Activated naive CD4-positive, alpha-beta T cell treated with anti-CD3 and anti-CD28 coated beads for 36 hours (primary cell): ENCODE measurements at regions not wholly inside any gene's neighbourhood (a gene's known extent, or its start where the extent isn't known, plus 50 kb on each side); places are given as distances from the start of the nearest gene placed in this dataset.

Source experiments
- CTCF ChIA-PET: fragments of 350-600 bp; sonication (Branson Sonifier 250); formaldehyde crosslinking; loops from one replicate; lab custom pipeline; 2021; ENCODE audit warnings: antibody characterized with exemption; lab: Charles Lee
- DNase-seq: peaks from one replicate; pipeline ENCODE4 v3.0.0-alpha.2; 2020
- H3K27ac Mint-ChIP-seq: one replicate; pipeline ENCODE4 v1.8.0; 2021; ENCODE audit warnings: mild to moderate bottlenecking, mixed read lengths
- H3K27me3 Mint-ChIP-seq: one replicate; pipeline ENCODE4 v1.8.0; 2021; ENCODE audit warnings: low read depth, mixed read lengths
- H3K36me3 Mint-ChIP-seq: one replicate; pipeline ENCODE4 v1.8.0; 2021; ENCODE audit warnings: low read depth, mixed read lengths
- H3K4me1 Mint-ChIP-seq: one replicate; pipeline ENCODE4 v1.8.0; 2021; ENCODE audit warnings: low read depth, mixed read lengths
- H3K4me3 Mint-ChIP-seq: one replicate; pipeline ENCODE4 v1.8.0; 2021; ENCODE audit warnings: mild to moderate bottlenecking, moderate library complexity, mixed read lengths
- H3K9me3 Mint-ChIP-seq: one replicate; pipeline ENCODE4 v1.8.0; 2021; ENCODE audit warnings: mixed read lengths
- intact Hi-C: fragments of 100-400 bp; cut with micrococcal nuclease; formaldehyde crosslinking; loops from one replicate; pipeline ENCODE4 v1.15.1; 2023

DNA sequence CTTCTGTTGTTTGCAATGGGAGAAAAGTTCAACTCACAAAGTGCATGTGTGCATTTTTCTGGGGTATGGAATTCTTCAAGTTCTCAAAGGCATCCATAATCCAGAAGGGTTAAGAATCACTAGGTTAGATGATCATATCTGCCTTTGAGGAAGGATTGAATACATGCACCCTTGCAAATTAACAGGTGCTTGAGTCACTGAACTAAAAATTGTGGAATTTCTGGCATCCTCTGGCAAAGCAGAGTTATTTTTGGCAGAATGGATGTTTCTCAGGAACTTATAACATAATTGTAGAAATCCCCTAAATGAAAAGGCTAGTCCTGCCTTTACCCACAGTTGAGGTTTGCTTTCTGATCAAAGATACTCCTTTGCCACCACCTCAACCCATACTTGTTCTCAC is 136.5 kb upstream of the DYRK2 start:
- CTCF ChIA-PET = no interaction called here

DNA sequence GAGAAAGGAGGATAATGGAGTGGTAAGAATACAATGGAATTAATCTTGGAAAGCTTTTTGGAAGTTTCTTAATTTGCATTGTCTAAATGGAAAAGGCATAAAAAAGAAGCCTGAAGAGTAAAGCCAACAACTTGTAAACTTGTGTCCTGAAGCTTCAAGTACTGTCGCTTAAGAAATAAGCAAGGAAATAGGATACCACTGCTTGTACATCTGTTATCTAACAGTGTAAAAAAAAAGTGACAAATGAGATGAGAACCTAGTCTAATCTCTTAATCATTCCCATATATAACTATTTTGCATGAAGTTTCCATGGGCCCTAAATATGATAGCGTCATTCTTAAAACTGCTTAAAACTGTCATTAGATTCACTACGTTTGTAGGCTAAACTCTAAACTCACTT is 134.0 kb upstream of the DYRK2 start:
- peaks cover 34% of the 10 kb centered on the region for H3K4me1 Mint-ChIP-seq
- CTCF ChIA-PET = interaction anchor here (1.1 kb wide), 1 partner anchor 158 kb away, joined by 5 read pairs; no protein-coding TSS in a partner anchor
- H3K27me3 Mint-ChIP-seq = no peaks in the 10 kb centered on the region

More for the DNA sequence above, 136.5 kb upstream of the DYRK2 start:
- no peak for DNase-seq
- Mint-ChIP-seq H3K27ac (no peak overlapping the region), H3K36me3 (no peaks in the 10 kb centered on the region), H3K4me3 (no peak overlapping the region), H3K4me1 (peaks cover 34% of the 10 kb centered on the region), H3K9me3 (no peaks in the 10 kb centered on the region), H3K27me3 (no peaks in the 10 kb centered on the region)
- intact Hi-C loops = no loop called here

DNA sequence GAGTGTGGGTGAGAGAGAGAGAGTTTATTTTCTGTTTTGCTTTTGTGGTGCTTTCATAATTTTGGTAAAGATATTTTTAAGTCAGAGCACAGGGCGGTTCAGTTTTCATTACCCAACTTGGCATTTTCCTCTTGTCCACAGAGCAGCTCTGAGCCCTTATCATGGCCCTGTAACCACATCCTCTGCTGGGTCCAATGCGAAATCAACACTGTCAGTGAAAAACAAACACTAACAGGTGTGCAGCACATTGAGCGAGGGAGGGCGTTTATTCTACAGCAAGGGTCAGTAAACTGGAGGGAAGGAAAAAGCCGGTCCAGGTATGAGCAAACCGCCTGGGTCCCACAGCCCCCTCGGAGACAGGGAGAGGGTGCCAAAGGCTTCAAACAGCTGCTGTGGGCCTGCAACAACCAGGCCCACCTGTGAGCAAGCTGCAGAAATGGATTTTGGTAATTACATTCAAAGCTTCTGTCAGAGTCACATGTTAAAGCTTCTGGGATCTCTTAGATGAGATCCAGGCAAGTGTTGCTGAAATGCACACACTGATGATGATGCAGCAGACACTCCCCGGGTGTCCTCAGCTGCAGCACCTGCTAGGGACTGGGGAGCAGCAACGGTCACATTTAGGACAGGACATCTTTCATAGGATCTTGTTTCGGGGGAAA is 132.7 kb upstream of the DYRK2 start:
- intact Hi-C loops = loop anchor here (1.0 kb wide), 1 partner anchor 33 kb away; no protein-coding TSS in a partner anchor
- no peaks in the 10 kb centered on the region for H3K36me3 Mint-ChIP-seq
- H3K4me1 Mint-ChIP-seq = peaks cover 34% of the 10 kb centered on the region
- H3K9me3 Mint-ChIP-seq = no peaks in the 10 kb centered on the region
- H3K27me3 Mint-ChIP-seq = no peaks in the 10 kb centered on the region
- no peak overlapping the region for H3K4me3 Mint-ChIP-seq
- CTCF ChIA-PET = interaction anchor here (0.6 kb wide), 1 partner anchor 49 kb away, joined by 3 read pairs; no protein-coding TSS in a partner anchor
- DNase-seq = peak; percentile 51
- H3K27ac Mint-ChIP-seq = no peak overlapping the region

More for the DNA sequence above, 134.0 kb upstream of the DYRK2 start:
- H3K36me3 Mint-ChIP-seq = no peaks in the 10 kb centered on the region
- H3K4me3 Mint-ChIP-seq = no peak overlapping the region
- H3K27ac Mint-ChIP-seq = no peak overlapping the region
- intact Hi-C loops = no loop called here
- DNase-seq = no peak
- H3K9me3 Mint-ChIP-seq = no peaks in the 10 kb centered on the region

DNA sequence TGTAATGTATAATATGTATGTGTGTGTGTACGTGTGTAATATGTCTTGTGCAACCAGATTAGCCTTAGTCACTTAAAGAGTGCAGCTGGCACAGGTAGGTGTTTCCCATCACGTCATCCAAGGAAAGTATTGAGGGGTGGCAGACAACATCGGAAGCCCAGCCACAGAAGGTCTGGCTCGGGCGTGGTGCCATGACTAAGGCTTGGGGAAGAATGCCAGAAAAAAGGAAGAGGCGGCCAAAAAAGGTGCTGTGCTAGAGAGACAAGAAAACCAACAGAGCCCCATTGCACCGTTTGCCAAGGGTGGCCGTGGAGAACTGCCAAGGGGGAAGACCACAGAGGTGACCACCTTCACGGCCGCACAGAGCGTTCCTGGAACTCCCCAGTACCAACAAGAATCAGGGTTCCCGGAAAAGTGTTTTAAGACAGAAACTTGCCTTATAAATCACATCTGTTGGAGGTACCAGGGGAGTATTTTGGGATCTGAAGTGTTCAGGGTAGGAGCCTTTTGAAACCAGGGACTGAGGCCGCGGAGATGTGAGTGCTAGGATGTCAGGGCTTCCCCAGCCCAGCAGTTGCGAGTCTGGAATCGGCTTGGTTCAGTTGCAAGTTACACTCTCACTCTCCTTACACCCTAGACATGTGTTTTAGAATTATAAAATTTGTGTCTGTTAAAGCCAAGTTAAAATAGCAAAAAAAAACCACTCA is 131.2 kb upstream of the DYRK2 start:
- H3K4me3 Mint-ChIP-seq = no peak overlapping the region
- CTCF ChIA-PET = no interaction called here
- no peaks in the 10 kb centered on the region for H3K36me3 Mint-ChIP-seq
- intact Hi-C loops = no loop called here
- H3K4me1 Mint-ChIP-seq = peaks cover 29% of the 10 kb centered on the region
- H3K27me3 Mint-ChIP-seq = no peaks in the 10 kb centered on the region
- H3K27ac Mint-ChIP-seq = no peak overlapping the region
- no peak for DNase-seq
- H3K9me3 Mint-ChIP-seq = no peaks in the 10 kb centered on the region

DNA sequence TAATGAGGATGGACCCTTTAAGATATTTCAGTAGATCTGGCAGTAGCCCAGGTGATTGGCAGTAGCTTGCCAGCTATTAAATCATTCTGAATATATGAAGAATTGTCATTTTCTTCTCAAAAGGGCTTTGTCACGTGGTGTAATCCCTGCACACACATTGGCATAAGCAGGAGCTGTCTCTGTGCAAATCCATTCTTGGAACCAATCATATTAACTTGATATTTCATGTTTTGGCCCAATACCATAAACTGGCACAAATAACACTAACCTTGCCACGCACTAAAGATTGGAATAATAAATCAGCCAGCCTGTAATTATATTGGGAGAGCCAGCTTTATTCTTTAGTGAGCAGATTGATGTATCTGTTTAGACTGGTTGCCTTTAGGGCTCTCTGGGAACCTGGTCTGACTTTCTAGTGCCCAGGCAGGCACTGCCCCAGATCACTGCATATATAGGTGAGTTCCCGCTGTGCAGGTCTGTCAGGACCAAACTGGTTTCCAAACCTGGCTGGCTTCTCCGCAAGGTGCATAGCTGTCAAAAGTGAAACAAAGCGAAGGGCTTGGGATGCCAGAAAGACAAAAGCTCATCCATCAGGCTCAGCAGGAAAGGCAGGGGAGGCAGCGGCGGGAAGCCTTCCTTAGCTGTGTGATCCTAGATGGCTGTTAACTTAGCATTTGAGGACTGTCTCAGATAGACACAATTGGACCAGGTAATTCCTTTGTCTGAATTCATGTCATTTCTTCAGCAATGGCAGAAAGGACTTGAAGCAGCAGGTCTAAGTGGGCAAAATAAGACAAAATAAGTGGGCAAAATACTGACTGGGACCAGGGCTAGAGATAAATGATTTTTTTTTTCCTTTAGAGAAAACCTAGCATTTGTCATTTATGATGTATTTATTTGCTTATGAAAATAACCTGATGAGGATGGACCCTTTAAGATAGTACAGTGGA is 128.8 kb upstream of the DYRK2 start:
- CTCF ChIA-PET = no interaction called here
- H3K36me3 Mint-ChIP-seq = no peaks in the 10 kb centered on the region
- H3K9me3 Mint-ChIP-seq = no peaks in the 10 kb centered on the region
- DNase-seq = no peak
- intact Hi-C loops = no loop called here
- H3K27ac Mint-ChIP-seq = no peak overlapping the region
- H3K4me1 Mint-ChIP-seq = peaks cover 20% of the 10 kb centered on the region
- no peak overlapping the region for H3K4me3 Mint-ChIP-seq
- H3K27me3 Mint-ChIP-seq = no peaks in the 10 kb centered on the region

DNA sequence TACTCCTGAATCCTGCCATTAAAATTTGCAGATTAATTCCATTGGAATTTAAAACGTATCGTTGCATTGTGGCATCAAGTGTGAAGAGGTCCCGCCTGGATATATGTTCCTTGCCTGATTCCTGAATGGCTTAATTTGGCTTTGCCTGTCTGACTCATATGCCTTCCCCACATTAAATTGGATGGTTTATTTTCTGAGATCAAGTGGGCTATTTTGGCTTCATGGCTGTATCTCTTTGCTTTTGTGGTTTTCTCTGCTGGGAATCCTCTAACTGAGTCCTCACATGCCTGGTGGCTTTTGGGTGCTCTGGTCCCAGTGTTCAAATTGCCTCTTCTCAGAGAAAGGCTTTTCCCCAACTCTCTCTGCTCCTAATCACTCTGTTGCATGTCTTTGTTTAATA is 127.9 kb upstream of the DYRK2 start:
- CTCF ChIA-PET = no interaction called here
- H3K9me3 Mint-ChIP-seq = no peaks in the 10 kb centered on the region
- intact Hi-C loops = no loop called here
- no peak overlapping the region for H3K27ac Mint-ChIP-seq
- peaks cover 12% of the 10 kb centered on the region for H3K4me1 Mint-ChIP-seq
- H3K36me3 Mint-ChIP-seq = no peaks in the 10 kb centered on the region
- no peak overlapping the region for H3K4me3 Mint-ChIP-seq
- no peaks in the 10 kb centered on the region for H3K27me3 Mint-ChIP-seq
- DNase-seq = no peak

DNA sequence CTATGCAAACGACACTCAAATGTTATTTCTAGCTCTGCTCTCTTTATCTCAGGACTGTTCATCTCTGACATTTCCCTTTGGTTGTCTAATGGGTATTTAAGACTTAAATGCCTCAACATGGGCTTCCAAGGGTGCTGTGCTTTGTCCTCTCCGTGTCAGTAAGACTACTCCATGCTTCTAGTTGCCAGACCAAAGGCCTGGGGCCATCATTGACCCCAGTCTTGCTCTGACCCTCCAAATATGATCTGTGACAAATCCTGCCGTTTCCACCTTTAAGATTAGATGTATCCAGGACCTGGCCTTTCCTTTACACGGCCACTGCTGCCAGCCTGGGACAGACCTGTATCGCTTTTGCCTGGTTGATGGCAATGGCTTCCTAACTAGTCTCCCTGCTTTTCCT is 126.3 kb upstream of the DYRK2 start:
- H3K36me3 Mint-ChIP-seq = no peaks in the 10 kb centered on the region
- DNase-seq = no peak
- intact Hi-C loops = no loop called here
- H3K27ac Mint-ChIP-seq = no peak overlapping the region
- CTCF ChIA-PET = no interaction called here
- H3K4me3 Mint-ChIP-seq = no peak overlapping the region
- H3K4me1 Mint-ChIP-seq = peaks cover 8% of the 10 kb centered on the region
- no peaks in the 10 kb centered on the region for H3K9me3 Mint-ChIP-seq
- H3K27me3 Mint-ChIP-seq = no peaks in the 10 kb centered on the region

DNA sequence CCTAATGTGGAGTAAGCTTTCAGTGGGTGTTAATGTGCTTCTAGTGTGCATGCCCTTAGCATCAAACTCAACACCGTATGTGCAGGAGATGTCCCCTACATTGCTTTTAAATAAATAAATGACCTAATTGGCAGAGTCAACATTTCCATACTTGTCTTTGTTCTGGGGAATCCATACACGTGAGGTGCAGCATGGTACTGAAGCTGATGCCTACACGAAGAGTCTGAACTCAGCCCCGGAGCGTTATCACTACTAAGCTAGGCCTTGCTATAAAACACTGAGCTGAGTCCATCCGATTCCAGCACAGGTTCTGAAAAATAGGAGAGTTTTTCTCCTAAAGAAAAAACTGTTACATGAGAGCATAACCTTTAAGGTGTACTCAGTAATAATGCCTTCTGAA is 125.0 kb upstream of the DYRK2 start:
- DNase-seq = no peak
- Mint-ChIP-seq H3K4me3 (no peak overlapping the region), H3K9me3 (no peaks in the 10 kb centered on the region), H3K4me1 (peaks cover 8% of the 10 kb centered on the region), H3K36me3 (no peaks in the 10 kb centered on the region), H3K27me3 (no peaks in the 10 kb centered on the region), H3K27ac (no peak overlapping the region)
- CTCF ChIA-PET = no interaction called here
- intact Hi-C loops = no loop called here

DNA sequence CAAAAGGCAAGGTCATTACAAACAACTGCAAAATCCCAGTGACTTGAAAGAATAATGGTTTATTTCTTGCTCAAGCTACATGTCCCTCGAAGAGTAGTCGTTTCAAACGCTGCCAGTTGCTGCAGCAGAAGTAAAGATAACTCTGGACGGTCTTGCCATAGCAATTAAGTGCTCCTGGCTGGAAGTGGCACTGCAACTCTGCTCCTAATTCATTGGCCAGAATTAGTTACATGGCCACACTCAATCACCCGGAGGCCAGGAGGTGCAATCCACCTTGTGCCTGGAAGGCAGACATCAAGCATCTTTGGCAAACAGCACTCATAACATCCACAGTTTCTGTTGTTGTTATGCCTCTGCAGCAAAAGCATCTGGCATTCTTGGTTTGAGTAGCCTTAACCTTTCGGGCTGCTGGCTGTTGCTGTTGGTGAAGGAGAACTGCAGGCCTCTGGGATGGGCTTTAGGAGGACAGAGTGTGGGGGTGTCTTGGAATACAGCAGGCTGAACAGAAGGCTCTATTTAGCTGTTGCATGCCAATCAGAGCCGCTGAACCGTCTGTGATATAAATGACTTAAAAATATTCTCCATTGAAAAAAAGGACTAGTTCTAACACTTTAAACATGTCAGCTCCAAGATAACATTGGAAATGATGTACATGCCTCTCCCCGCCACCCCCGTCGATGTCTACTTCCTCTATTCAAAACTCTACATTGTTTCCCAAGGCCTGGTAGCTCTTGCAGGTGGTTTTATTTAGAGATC is 123.5 kb upstream of the DYRK2 start:
- Mint-ChIP-seq H3K27ac (no peak overlapping the region), H3K36me3 (no peaks in the 10 kb centered on the region), H3K9me3 (no peaks in the 10 kb centered on the region), H3K4me1 (peaks cover 10% of the 10 kb centered on the region), H3K27me3 (no peaks in the 10 kb centered on the region), H3K4me3 (no peak overlapping the region)
- intact Hi-C loops = no loop called here
- no peak for DNase-seq
- CTCF ChIA-PET = no interaction called here

DNA sequence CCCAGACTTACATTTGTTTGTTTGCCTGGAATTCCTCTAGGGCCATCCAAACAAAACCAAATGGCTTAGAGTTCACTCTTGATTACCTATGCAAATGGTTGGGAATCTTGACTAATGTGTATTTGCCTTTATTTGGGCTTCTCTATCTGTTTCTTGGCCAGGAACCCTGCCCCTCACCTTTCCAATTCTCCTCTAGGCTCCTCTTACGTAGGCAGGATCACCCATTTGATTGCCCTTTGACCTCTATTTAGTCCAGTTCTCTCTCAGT is 123.0 kb upstream of the DYRK2 start:
- Mint-ChIP-seq H3K4me3 (no peak overlapping the region), H3K27me3 (no peaks in the 10 kb centered on the region), H3K36me3 (no peaks in the 10 kb centered on the region), H3K4me1 (peaks cover 10% of the 10 kb centered on the region), H3K9me3 (no peaks in the 10 kb centered on the region), H3K27ac (no peak overlapping the region)
- intact Hi-C loops = no loop called here
- CTCF ChIA-PET = no interaction called here
- DNase-seq = no peak

DNA sequence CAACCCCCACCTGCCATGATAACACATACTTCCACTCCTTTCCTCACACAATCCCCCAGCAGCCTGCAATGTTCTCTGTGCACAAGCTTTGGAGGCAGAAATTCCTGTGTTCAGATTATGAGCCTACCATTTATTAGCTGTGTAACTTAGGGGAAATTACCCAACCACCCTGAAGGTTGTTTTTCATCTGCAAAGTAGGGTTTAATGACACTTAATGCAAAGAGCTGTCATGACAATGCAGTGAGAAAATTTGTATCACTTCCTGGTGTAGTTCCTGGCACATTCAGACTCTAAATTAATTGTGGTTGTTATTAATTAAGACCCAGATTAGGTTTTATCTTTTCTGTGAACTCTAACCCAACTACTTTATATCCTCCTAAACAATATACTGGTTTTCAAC is 122.4 kb upstream of the DYRK2 start:
- CTCF ChIA-PET = no interaction called here
- Mint-ChIP-seq H3K27me3 (no peaks in the 10 kb centered on the region), H3K9me3 (no peaks in the 10 kb centered on the region), H3K27ac (no peak overlapping the region), H3K4me1 (peaks cover 11% of the 10 kb centered on the region), H3K4me3 (no peak overlapping the region), H3K36me3 (no peaks in the 10 kb centered on the region)
- DNase-seq = no peak
- intact Hi-C loops = no loop called here

DNA sequence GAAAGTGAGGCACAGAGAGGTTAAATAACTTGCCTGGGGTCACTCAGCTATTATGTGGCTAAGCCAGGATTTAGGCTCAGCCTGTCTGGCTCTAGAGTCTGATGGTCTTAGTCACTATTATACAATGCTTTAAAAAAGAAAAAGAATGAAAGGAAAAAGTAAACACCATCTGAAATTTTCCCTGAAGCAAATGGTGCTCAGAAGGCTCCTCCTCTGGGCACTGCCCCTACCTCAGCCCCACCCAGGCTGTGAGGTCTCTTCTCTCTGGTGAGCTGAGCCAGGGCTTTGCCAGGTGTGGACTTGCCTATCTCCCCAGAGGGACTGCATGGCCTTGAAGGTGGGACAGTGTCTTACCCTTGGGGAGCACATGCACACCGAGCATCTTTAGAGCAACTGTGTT is 117.5 kb upstream of the DYRK2 start:
- Mint-ChIP-seq H3K9me3 (no peaks in the 10 kb centered on the region), H3K36me3 (no peaks in the 10 kb centered on the region), H3K4me1 (peaks cover 11% of the 10 kb centered on the region), H3K4me3 (no peak overlapping the region), H3K27ac (no peak overlapping the region), H3K27me3 (no peaks in the 10 kb centered on the region)
- CTCF ChIA-PET = no interaction called here
- DNase-seq = no peak
- intact Hi-C loops = no loop called here
